HS-5 (cell line): ENCODE measurements at regions not wholly inside any gene's neighbourhood (a gene's known extent, or its start where the extent isn't known, plus 50 kb on each side); places are given as distances from the start of the nearest gene placed in this dataset.

Experiments
- DNase-seq: peaks from one replicate; pipeline ENCODE4 v3.0.0-alpha.2; 2012; ENCODE audit warnings: low read depth

- no peak for DNase-seq
Observed at GRCh38 chr1:21346365-21347071, 56.3 kb upstream of the ECE1 start.

- DNase-seq, result no peak
Observed at GRCh38 chr1:21344750-21345443, 54.6 kb upstream of the ECE1 start.

GRCh38 chr1:21344098-21344749, 54.0 kb upstream of the ECE1 start:
- DNase-seq, result no peak

- no peak for DNase-seq
Observed at GRCh38 chr1:21342961-21343838, 52.9 kb upstream of the ECE1 start.

GRCh38 chr1:21341517-21342078, 51.3 kb upstream of the ECE1 start:
- DNase-seq, result no peak

GRCh38 chr1:21341022-21341421, 50.8 kb upstream of the ECE1 start:
- DNase-seq, result no peak

- no peak for DNase-seq
Observed at GRCh38 chr1:21340230-21340945, 50.1 kb upstream of the ECE1 start.
